ENCODE measurements at regions not wholly inside any gene's neighbourhood (a gene's known extent, or its start where the extent isn't known, plus 50 kb on each side); places are given as distances from the start of the nearest gene placed in this dataset.

GRCh38 chr12:132428936-132429601 lies 60.9 kb upstream of the FBRSL1 start:
- Histone ChIP-seq H3K36me3 (ENCODE audit: control insufficient read depth, insufficient read depth, low read length) (no peaks in the 10 kb centered on the region), H3K4me1 (ENCODE audit: control insufficient read depth, extremely low read depth, insufficient read depth, low read length) (no peaks in the 10 kb centered on the region), H3K79me2 (ENCODE audit: control insufficient read depth, insufficient read depth, low read length) (no peaks in the 10 kb centered on the region), H3K9ac (ENCODE audit: insufficient read depth, low read length) (no peak overlapping the region), H3K27ac (ENCODE audit: insufficient read depth, low read length) (no peak overlapping the region), H3K9me3 (ENCODE audit: control insufficient read depth, insufficient read depth, low read depth, low read length) (no peaks in the 10 kb centered on the region), H4K20me1 (ENCODE audit: control insufficient read depth, extremely low read depth, insufficient read depth, low read length) (no peaks in the 10 kb centered on the region), H3K4me3 (replicated peaks in 1 of 4; ENCODE audit: control extremely low read depth in 1 of 4, insufficient read depth in 1 of 4, low read depth in 3 of 4, low read length in 4 of 4) (no peak overlapping the region), H3K27me3 (ENCODE audit: control insufficient read depth, insufficient read depth, low read length) (no peaks in the 10 kb centered on the region), H3K4me2 (ENCODE audit: extremely low read depth, insufficient read depth, low read length) (no peak overlapping the region), H2AFZ (ENCODE audit: low read length) (no peak overlapping the region)
- DNase-seq (ENCODE audit: low read depth in 2 of 2), result no peak
- TF ChIP-seq CTCF (conservative IDR thresholded peaks at IDR 0.05 in 1 of 2, IDR thresholded peaks at IDR 0.05 in 1 of 2; ENCODE audit: low read depth in 1 of 2, low read length in 2 of 2) (no peak), EZH2 (IDR thresholded peaks at IDR 0.05; ENCODE audit: low read length, missing control alignments) (no peak)

- Histone ChIP-seq H3K79me2 (ENCODE audit: control insufficient read depth, insufficient read depth, low read length) (no peaks in the 10 kb centered on the region), H3K4me2 (ENCODE audit: extremely low read depth, insufficient read depth, low read length) (no peak overlapping the region), H3K4me1 (ENCODE audit: control insufficient read depth, extremely low read depth, insufficient read depth, low read length) (no peaks in the 10 kb centered on the region), H3K9ac (ENCODE audit: insufficient read depth, low read length) (no peak overlapping the region), H2AFZ (ENCODE audit: low read length) (no peak overlapping the region), H3K9me3 (ENCODE audit: control insufficient read depth, insufficient read depth, low read depth, low read length) (no peaks in the 10 kb centered on the region), H3K36me3 (ENCODE audit: control insufficient read depth, insufficient read depth, low read length) (no peaks in the 10 kb centered on the region), H3K27ac (ENCODE audit: insufficient read depth, low read length) (no peak overlapping the region), H3K27me3 (ENCODE audit: control insufficient read depth, insufficient read depth, low read length) (no peaks in the 10 kb centered on the region), H3K4me3 (replicated peaks in 1 of 4; ENCODE audit: control extremely low read depth in 1 of 4, insufficient read depth in 1 of 4, low read depth in 3 of 4, low read length in 4 of 4) (no peak overlapping the region), H4K20me1 (ENCODE audit: control insufficient read depth, extremely low read depth, insufficient read depth, low read length) (no peaks in the 10 kb centered on the region)
- DNase-seq (ENCODE audit: low read depth in 2 of 2), result no peak
- no peak for TF ChIP-seq EZH2 (IDR thresholded peaks at IDR 0.05; ENCODE audit: low read length, missing control alignments)
- no peak for TF ChIP-seq CTCF (conservative IDR thresholded peaks at IDR 0.05 in 1 of 2, IDR thresholded peaks at IDR 0.05 in 1 of 2; ENCODE audit: low read depth in 1 of 2, low read length in 2 of 2)
Measured at GRCh38 chr12:132427999-132428935, 61.7 kb upstream of the FBRSL1 start.

GRCh38 chr12:132427174-132427768 lies 62.7 kb upstream of the FBRSL1 start:
- H4K20me1 ChIP-seq (ENCODE audit: control insufficient read depth, extremely low read depth, insufficient read depth, low read length), result no peaks in the 10 kb centered on the region
- H3K36me3 ChIP-seq (ENCODE audit: control insufficient read depth, insufficient read depth, low read length), result no peaks in the 10 kb centered on the region
- no peak for DNase-seq (ENCODE audit: low read depth in 2 of 2)
- no peak overlapping the region for H2AFZ ChIP-seq (ENCODE audit: low read length)
- no peak overlapping the region for H3K27ac ChIP-seq (ENCODE audit: insufficient read depth, low read length)
- no peaks in the 10 kb centered on the region for H3K9me3 ChIP-seq (ENCODE audit: control insufficient read depth, insufficient read depth, low read depth, low read length)
- TF ChIP-seq CTCF (conservative IDR thresholded peaks at IDR 0.05 in 1 of 2, IDR thresholded peaks at IDR 0.05 in 1 of 2; ENCODE audit: low read depth in 1 of 2, low read length in 2 of 2), result no peak
- TF ChIP-seq EZH2 (IDR thresholded peaks at IDR 0.05; ENCODE audit: low read length, missing control alignments), result no peak
- no peaks in the 10 kb centered on the region for H3K79me2 ChIP-seq (ENCODE audit: control insufficient read depth, insufficient read depth, low read length)
- H3K4me3 ChIP-seq (replicated peaks in 1 of 4; ENCODE audit: control extremely low read depth in 1 of 4, insufficient read depth in 1 of 4, low read depth in 3 of 4, low read length in 4 of 4), result no peak overlapping the region
- no peak overlapping the region for H3K9ac ChIP-seq (ENCODE audit: insufficient read depth, low read length)
- H3K4me1 ChIP-seq (ENCODE audit: control insufficient read depth, extremely low read depth, insufficient read depth, low read length), result no peaks in the 10 kb centered on the region
- H3K4me2 ChIP-seq (ENCODE audit: extremely low read depth, insufficient read depth, low read length), result no peak overlapping the region
- H3K27me3 ChIP-seq (ENCODE audit: control insufficient read depth, insufficient read depth, low read length), result no peaks in the 10 kb centered on the region

Data from fibroblast of lung (primary cell).